LHCN-M2 (cell line): ENCODE measurements at regions not wholly inside any gene's neighbourhood (a gene's known extent, or its start where the extent isn't known, plus 50 kb on each side); places are given as distances from the start of the nearest gene placed in this dataset.
A peak's percentile ranks its signal among the peaks of the same experiment; 100 is the strongest.

Experiments used
- DNase-seq: peaks from one replicate; pipeline ENCODE4 v3.0.0-alpha.2; 2012; ENCODE audit warnings: low read depth

- no peak for DNase-seq
These were observed 51.6 kb upstream of the DYNLRB2 start for GRCh38 chr16:80489173-80489572.

- DNase-seq = no peak
These were observed 52.6 kb upstream of the DYNLRB2 start for GRCh38 chr16:80488167-80488566.

- DNase-seq = no peak
These were observed 60.1 kb upstream of the DYNLRB2 start for GRCh38 chr16:80480664-80481063.

GRCh38 chr16:80477838-80478237 is 63.0 kb upstream of the DYNLRB2 start:
- no peak for DNase-seq

GRCh38 chr16:80468029-80468428 is 72.8 kb upstream of the DYNLRB2 start:
- no peak for DNase-seq

GRCh38 chr16:80466024-80466987 is 74.5 kb upstream of the DYNLRB2 start:
- DNase-seq = peak; percentile 37

GRCh38 chr16:80463751-80464495 is 76.9 kb upstream of the DYNLRB2 start:
- DNase-seq = no peak

GRCh38 chr16:80463326-80463725 is 77.5 kb upstream of the DYNLRB2 start:
- no peak for DNase-seq

- DNase-seq = no peak
These were observed 77.9 kb upstream of the DYNLRB2 start for GRCh38 chr16:80462917-80463316.

GRCh38 chr16:80460988-80461387 is 79.8 kb upstream of the DYNLRB2 start:
- no peak for DNase-seq

GRCh38 chr16:80459966-80460365 is 80.8 kb upstream of the DYNLRB2 start:
- DNase-seq = no peak

GRCh38 chr16:80459331-80459777 is 81.4 kb upstream of the DYNLRB2 start:
- no peak for DNase-seq

GRCh38 chr16:80457871-80458270 is 82.9 kb upstream of the DYNLRB2 start:
- no peak for DNase-seq

- no peak for DNase-seq
These were observed 86.0 kb upstream of the DYNLRB2 start for GRCh38 chr16:80454802-80455201.

- no peak for DNase-seq
These were observed 91.4 kb upstream of the DYNLRB2 start for GRCh38 chr16:80449392-80449791.

- no peak for DNase-seq
These were observed 93.6 kb upstream of the DYNLRB2 start for GRCh38 chr16:80447241-80447640.

- DNase-seq = no peak
These were observed 98.0 kb upstream of the DYNLRB2 start for GRCh38 chr16:80442779-80443178.

GRCh38 chr16:80441935-80442334 is 98.9 kb upstream of the DYNLRB2 start:
- DNase-seq = no peak

- DNase-seq = no peak
These were observed 100.1 kb upstream of the DYNLRB2 start for GRCh38 chr16:80440667-80441066.

- DNase-seq = no peak
These were observed 103.1 kb upstream of the DYNLRB2 start for GRCh38 chr16:80437707-80438106.

GRCh38 chr16:80436510-80436909 is 104.3 kb upstream of the DYNLRB2 start:
- DNase-seq = no peak

- DNase-seq = no peak
These were observed 107.2 kb upstream of the DYNLRB2 start for GRCh38 chr16:80433623-80434022.

- DNase-seq = no peak
These were observed 113.0 kb upstream of the DYNLRB2 start for GRCh38 chr16:80427795-80428194.
